GM19238 (cell line): ENCODE measurements at regions not wholly inside any gene's neighbourhood (a gene's known extent, or its start where the extent isn't known, plus 50 kb on each side); places are given as distances from the start of the nearest gene placed in this dataset.
A peak's percentile ranks its signal among the peaks of the same experiment; 100 is the strongest.

Source experiments
- DNase-seq: peaks from one replicate; pipeline ENCODE4 v3.0.0; 2011; ENCODE audit warnings: low spot score; ENCODE audit not compliant: insufficient read length

DNA sequence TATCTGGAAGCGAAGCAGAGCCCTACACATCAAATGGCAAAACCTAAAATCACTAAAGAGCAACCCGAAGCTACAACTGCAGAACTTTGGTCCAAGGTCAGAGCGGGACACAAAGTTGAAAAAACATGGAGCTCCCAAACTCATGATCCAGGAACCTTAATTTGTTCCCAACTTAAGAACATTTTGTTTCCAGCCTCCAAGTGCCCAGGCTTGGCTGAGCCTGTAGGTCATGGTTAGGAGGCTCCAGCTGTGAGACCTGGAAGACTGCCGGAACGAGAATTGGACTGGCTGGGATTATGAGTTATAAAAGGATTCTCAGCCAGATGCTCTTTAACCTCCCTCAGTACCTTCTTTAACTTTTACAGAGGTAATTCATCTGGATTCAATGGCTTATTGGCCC lies 349.1 kb upstream of the DDX53 start:
- no peak for DNase-seq

DNA sequence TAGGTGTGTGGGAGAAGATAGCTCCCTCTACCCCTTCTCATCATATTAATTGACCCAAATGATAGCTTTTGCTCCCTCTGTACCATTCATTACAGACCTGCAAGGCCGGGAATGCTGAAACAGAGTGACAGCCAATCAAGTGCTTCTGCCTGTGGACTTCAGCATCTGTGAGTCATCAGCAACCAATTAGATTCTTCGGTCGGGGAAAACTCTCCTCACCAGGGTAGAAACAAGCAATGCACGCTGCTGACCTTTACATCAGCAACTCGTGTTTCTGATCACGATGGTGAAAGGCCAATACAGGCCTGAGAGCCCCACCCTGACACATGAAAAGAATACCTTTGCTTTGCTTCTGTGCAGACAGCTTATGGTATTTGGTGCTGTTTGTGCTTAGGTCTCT lies 347.2 kb upstream of the DDX53 start:
- DNase-seq = no peak

DNA sequence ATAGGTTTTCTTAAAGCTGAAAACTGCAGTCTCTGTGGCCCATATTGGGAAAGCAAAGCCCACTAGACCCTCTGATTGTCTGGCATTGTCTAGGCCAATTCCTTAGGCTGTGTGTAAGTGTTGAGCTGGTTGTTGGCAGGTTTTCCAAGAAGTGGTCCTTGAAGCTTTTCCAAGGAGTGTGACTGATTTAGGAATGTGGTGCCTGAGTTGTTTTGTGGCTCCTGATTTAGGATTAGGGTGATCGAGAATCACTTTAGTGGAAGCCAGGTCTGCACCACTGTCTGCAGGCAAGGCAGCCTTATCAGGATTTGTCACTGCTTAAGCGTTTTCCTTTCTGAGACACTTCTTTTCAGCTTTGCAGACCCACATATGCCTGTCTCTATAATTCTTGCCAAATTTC lies 339.0 kb upstream of the DDX53 start:
- DNase-seq = no peak

DNA sequence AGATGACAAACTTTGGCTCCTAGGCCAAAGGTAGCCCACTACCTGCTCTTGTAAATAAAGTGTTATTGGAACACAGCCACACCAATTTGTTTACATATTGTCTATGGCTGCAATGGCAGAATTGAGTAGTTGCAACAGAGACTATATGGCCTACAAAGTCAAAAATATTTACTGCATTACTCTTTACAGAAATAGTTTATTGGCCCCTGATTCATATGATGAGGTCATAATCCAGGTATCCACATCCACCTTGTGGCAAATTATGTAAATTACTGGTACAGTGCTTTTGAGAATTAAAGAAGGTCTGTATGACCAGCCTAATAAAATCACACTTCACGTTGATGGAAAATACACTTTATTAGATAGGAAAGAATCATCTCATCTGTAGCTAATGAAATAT lies 337.0 kb upstream of the DDX53 start:
- DNase-seq = no peak

DNA sequence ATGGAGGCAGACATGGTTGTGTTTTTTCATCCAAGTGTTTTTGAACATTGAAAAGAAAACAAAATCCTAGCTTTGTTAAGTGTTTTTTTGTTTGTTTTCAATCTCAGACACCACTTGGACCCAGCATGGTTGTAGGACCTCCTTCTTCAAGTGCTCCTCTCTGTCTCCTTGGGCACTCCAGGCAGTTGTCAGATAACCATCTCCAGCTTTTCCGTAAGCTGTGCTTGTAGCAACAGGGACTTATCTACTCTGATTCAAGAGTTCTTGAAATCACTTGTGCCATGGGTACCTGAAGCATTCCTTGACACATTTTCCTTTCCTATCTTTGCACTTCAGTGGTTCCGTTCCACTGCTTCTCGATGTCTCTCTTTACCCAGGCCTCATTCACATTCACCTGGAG lies 334.9 kb upstream of the DDX53 start:
- no peak for DNase-seq

DNA sequence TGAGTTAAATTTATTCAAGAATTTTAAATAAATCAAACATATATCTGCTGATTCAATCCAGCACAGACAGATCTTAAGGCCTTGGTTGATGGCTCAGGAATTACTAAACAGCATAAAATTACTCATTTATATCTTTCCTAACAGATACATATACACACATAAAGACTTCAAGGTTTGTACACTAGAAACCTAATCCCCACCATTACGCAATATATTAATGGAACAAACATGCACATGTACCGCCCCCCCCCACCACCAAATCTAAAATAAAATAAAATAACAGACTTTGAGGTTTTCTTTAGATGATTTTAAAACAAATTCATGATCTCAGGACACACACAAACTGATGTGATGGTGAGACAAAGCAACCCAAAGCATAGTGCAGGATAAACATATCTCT lies 333.9 kb upstream of the DDX53 start:
- no peak for DNase-seq

DNA sequence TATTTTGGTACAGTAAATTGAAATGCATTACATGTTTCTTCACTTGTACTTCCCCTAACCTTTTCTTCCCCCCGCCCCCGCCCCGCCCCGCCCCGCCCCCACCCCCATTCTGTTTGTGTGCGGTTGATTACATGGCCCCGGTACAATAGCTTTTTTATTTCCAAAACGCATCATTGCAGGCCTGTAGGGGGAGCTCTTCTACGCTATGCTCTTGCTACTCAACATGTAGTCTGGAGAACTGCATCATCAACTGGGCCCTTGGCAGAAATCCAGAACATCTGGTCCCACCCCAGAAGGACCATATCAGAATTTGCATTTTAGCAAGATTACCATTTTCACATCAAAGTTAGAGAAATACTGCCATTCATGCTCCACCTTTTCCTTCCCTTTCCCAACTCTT lies 333.3 kb upstream of the DDX53 start:
- DNase-seq = no peak

DNA sequence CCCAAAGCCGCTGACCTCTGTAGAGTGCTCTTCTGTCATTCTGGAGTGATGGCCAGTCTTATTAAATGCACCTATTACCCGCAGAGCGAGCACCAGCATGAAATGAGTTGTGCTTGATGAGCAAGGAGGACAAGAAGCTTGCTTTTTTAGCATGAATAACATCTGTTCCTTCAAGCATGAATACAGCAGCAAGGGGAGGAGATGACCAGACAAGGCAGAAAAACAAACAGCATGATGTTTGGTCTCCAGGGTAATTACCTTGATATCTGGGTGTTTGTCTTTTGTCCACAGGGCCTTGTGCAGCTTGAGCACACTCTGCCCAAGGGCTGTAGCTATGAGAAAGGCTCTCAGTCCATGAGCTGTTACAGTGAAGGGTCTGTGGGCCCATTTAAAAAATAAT lies 324.8 kb upstream of the DDX53 start:
- no peak for DNase-seq

DNA sequence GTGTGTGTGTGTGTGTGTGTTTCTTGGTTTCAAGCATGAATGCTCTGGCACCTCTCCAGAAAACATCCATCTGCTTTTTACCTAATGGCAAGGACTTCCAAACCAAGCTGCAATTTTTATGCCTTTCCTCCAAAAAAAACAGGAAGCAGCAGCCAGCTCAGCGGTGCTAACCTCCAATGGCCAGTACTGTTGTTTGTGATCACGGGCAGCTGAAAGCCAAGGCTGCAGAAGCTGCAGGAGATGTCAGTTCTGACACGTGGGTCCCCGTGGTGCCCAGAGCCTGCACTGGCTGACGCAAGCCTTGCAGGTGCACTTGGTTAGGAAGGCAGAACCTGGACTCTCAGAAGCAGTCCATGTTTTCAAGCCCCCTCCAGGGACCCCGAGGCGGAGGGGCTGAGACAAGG lies 313.6 kb upstream of the DDX53 start:
- no peak for DNase-seq

DNA sequence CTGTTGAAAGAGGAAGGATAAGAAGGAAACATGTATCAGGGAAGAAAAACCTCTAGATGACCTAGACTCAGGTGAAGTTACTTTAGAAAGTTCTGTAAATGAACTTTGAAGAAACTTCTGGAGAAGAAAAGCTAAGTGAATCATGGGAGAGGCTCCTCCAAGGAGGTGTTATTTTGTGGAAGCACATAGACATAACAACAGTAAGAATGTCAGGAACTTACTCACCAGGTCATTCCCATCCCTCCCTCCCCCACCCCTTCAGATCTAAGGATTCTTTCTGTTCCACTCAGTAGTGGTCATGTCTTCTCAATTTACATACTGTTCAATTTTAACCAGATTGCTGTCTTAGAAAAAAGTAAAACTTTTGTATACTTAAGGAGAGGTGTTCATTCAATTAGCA lies 310.5 kb upstream of the DDX53 start:
- no peak for DNase-seq

DNA sequence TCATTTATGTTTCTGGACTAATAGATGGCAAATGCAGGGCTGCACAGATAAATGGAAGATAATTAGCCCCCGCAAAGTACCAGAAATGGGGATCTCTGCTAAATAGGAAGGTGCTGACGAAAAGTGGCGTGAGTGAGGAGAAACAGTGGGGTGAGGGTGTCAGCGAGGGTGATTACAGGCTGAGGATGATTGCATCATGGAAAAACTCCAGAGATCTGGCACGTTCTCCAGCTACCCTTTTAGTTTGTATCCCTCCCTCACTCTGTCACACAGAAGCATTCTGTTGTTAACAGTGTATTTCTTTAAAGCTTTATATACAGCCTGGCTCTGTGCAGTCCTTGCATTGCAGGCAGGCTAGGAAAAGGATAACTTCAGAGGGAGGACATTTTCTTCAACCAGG lies 309.6 kb upstream of the DDX53 start:
- no peak for DNase-seq

DNA sequence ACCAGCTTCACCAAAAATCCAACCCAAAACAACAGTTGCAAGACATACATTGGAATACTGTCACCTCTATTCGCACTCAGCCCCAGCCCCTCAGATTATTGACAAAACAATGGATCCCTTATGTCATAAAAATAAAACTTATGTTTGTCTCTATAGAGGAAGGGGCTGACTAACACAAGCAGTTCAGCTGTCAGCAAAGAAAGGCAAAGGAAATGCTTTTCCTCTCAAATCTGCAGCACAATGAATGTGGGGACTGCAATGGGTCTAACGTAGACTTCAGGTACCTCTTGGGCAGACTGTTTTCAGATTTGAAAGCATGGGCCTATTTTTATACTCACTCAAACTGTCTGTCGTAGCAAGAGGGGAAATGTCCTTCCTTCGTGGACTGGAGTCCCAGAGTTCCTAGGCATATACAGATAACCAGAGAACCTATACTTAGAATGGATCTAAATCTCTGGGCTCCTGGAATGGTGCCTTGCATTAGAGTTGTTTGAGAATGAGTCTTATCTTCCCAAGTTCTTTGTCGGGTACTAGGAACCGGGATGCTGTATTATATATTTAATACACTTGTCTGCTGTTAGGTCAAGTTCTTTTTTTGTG lies 307.7 kb upstream of the DDX53 start:
- no peak for DNase-seq

DNA sequence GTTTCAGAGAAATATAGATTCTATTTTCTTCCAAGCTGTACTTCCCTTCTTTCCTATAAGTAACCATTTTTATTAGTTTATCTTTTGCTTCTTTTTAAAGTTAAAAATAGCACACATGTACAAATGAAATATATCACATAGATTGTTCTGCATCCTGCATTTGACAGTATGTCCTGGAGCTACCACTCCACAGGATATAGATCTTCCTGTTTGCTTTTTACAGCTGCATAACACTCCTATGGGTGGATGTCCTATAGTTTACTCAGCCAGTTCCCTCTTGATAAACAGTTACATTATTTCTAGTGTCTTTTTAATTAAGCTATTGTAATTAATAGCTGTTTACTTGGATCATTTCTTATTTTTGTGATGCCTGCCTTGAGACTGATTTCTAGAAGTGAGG lies 301.6 kb upstream of the DDX53 start:
- DNase-seq = no peak

DNA sequence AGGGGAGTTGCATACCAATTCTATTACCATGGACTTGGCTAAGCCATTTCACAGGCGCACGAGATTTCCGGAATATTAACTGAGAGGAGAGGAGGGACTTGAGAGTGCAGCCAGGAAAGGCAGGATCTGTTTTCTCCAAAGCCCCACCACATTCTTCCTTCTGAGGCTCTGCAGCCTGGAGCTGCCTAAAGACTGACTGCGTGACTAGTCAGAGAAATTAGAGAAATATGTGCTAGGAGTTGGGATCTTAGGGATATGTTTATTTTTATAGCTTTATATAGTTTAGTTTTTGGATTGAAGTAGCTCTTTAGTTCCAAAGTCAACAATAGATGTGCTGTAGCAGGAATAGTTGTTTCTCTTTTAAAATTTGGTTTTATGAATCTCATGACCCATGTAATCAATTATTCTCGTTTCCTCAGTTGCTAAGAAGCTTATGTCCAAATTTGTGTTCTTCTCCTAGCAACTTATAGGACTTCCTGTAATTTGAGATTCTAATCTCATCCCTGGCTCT lies 300.1 kb upstream of the DDX53 start:
- no peak for DNase-seq

DNA sequence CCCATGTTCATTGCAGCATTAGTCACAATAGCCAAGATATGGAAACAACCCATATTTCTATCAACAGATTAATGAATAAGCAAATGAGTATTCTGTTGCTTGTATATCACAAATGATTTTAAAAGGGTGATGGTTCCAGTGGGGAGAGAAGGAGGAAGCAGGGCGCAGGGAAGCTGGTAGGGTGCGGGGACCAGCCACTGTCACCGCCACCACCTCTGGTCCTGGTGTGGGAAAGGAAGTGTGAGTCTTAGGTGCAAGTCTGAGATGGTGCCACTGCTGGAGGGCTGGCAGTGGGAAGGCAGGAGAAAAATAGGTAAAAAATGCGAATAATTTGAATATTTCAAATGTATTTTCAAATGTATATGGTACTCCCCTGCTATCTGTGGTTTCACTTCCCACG lies 286.8 kb upstream of the DDX53 start:
- no peak for DNase-seq

DNA sequence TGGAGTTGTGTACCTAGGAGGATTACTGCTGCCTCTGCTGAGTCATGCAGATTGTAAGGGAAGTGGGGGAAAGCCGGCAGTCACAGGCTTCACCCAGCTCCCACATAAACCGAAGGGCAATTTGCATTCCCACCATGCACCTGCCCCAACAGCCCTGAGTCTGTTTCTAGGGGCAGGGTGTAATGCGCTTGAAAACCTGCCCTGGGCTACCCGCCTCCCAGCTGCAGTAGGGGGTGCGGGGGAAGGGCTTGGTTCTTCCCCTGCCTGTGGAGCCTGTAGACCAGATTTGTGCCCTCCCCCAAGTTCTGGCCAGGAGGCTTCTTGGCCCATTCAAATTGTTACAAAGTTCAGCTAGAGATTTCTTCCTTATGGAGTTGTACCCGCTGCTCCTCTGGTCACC lies 269.2 kb upstream of the DDX53 start:
- no peak for DNase-seq

DNA sequence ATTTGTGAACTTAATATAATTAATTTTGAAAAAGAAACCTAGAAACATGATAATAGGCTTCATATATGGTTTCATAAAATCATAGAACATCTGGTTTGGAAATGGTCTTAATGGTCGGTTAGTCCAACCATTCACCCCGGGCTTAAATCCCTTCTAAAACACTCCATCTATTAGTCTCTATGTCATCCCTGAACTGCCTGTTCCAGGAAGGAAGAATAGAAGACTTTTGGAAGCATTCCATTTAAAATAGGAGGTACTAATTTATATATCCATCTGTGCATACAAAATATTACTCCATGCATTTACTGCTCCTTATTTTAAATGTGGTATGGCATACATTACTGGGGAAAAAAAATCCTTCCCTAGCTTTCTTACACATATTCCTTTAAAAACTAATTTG lies 262.2 kb upstream of the DDX53 start:
- DNase-seq = no peak

DNA sequence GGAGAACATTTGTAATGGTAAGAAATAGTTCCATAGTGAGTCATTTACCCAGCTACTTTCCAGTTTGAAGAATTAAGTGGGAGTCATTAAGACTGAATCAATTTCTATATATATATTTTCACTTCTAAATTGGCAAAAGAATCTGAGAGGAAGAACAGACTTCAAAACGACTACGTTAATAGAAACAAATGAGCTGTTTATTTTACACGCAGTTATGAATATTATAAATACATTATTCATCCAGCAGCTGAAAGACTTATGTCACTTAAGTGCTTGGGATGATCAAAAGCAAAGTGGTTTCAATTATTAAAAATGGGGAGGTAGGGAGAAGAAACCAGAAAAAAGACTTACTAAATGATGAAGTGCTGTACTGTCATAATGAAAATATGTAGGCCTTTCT lies 260.5 kb upstream of the DDX53 start:
- no peak for DNase-seq

DNA sequence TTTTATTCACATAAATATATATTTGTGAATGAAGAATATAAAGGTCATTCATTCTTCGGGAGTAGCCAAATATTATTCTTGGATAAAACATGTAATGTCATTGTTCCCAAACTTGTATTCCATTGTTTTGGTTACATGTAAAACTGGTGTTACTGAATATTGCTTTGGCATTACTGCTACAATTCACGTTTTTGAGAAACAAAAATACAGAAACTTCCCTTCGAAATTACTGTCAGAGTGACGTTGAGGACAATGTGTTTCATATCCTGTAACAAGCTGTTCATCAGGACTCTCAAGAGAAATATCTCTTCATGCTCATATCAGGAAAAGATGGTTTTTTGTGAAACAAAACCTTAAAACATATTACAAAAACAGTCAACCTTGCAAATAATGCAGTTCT lies 258.9 kb upstream of the DDX53 start:
- DNase-seq = no peak

DNA sequence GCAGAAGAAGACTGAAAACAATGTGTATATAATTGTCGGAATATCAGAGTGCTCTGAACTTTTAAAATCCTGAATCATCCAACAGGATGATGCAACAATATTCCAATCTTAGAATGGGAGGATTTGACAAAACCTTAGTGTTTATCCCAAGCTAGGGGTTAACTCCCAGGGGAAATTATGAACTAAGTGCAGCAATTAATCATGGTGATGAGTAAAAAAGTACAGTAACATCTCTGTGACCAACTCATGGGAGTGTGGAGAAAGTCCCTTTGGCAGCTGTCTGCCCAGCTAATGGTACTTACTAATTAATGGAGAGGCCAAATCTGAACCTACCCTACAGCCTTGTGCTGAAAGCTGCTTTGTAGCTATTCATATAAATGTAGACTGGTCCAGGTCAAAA lies 257.6 kb upstream of the DDX53 start:
- no peak for DNase-seq

DNA sequence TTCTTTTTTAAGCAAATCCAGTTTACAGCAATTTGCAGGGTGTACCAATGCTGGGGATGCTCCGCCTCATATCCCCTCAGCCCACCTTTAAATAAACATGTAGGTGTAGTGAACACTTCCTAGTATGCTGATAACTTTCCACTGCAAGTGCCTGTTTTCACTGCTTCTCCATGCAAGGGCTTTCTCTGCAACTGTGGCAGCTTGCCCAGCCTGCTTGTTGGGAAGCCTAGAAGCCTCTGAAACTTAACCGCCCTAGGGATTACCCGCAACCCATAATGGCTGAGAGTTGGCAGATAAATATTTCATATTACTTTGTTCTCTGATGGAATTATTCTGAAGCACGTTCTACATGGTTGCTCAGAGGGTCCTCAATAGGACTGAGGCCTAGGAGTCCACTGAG lies 253.7 kb upstream of the DDX53 start:
- DNase-seq = no peak

DNA sequence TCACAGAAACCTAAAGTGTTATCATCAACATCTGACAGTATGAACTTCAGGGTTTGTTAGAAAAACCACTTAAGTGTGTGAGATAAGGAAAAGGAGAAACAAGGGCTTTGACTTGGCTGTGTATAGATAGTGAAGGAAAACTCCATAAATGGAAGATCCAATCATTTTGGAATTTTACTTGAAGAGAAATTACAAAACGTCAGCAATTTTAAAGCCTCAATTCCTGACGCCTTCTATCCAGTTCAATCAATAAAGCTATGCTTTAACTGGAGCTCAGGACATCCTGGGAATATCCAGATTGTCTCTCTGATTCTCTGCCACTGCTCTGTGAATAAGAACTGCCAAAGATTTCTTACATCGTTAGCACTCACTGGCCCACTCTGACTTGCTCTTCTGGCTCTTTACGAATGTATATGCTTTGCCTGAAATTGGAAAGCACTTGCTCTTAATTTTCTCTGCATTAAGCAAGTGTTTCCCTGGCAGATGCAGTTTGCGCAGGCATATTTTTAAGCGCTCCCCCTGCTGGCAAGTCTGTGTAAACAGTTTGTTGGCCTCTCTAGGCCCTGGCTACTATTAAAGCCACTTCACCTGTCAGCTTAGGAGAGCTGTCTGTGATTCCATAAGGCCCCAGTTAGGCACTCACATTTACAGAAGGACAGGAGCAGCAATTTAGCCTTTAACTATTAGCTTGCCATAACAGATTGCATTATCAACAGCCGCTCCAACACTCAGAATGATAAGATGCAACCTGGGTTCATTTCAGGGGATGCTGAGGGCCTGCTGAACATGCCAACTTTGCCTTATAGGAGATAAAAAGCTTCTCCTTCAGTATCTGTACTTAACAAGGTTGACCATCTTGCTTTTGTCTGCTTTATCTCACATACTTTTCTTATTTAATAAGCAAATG lies 251.4 kb upstream of the DDX53 start:
- DNase-seq = peak; percentile 8
